GM13976 (cell line): ENCODE measurements at regions not wholly inside any gene's neighbourhood (a gene's known extent, or its start where the extent isn't known, plus 50 kb on each side); places are given as distances from the start of the nearest gene placed in this dataset.

Source experiments
- DNase-seq: peaks from one replicate; pipeline ENCODE4 v3.0.0; 2012; ENCODE audit warnings: low spot score
- CTCF ChIP-seq: IDR thresholded peaks from 2 replicates; pipeline ENCODE4 v1.5.1; 2012; ENCODE audit warnings: borderline replicate concordance, mild to moderate bottlenecking; ENCODE audit not compliant: insufficient read depth; ENCODE audit errors: extremely low read depth, missing control alignments, control extremely low read depth
- in situ Hi-C: fragments of 300-500 bp; cut with MboI; formaldehyde crosslinking; loops from one replicate; pipeline ENCODE4 v1.12.0; 2022; ENCODE audit warnings: low sequenced_read_pairs, mixed read lengths, inconsistent platforms; ENCODE audit not compliant: unreplicated experiment

- no peak for DNase-seq
- no peak for TF ChIP-seq CTCF
- in situ Hi-C loops = no loop called here
These were observed 539.2 kb downstream of the MIAT start for GRCh38 chr22:27196606-27197005.

- in situ Hi-C loops = no loop called here
- DNase-seq = no peak
- no peak for TF ChIP-seq CTCF
These were observed 539.7 kb downstream of the MIAT start for GRCh38 chr22:27197052-27197451.

GRCh38 chr22:27197618-27198017 is 540.2 kb downstream of the MIAT start:
- in situ Hi-C loops = no loop called here
- DNase-seq = no peak
- no peak for TF ChIP-seq CTCF

GRCh38 chr22:27198518-27199035 is 541.2 kb downstream of the MIAT start:
- TF ChIP-seq CTCF = no peak
- DNase-seq = no peak
- in situ Hi-C loops = no loop called here

GRCh38 chr22:27199354-27199753 is 542.0 kb downstream of the MIAT start:
- DNase-seq = no peak
- in situ Hi-C loops = no loop called here
- TF ChIP-seq CTCF = no peak

GRCh38 chr22:27201276-27201675 is 543.9 kb downstream of the MIAT start:
- in situ Hi-C loops = no loop called here
- DNase-seq = no peak
- TF ChIP-seq CTCF = no peak

GRCh38 chr22:27201741-27202140 is 544.4 kb downstream of the MIAT start:
- no peak for DNase-seq
- no peak for TF ChIP-seq CTCF
- in situ Hi-C loops = no loop called here
